ENCODE measurements at regions not wholly inside any gene's neighbourhood (a gene's known extent, or its start where the extent isn't known, plus 50 kb on each side); places are given as distances from the start of the nearest gene placed in this dataset.

DNA sequence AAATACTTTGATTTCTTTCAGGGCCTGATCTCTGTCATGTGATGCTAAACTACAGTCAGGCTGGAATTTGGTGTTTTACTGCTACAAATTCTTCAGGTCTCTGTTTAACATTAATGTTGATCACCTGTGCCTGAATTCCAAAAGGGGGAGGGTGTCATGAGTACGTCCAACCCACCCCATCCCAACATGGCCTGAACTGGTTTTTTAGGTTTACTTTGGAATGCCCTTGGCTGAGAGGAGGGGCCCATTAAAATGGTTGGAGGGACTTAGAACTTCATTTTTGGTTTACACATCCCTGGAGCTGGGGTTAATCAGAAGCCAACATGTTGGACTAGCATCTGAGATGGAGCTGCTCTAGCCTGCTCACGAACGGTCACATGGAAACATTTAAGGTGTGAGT lies 60.8 kb upstream of the CFAP46 start:
- TF ChIP-seq, protein P1, sequence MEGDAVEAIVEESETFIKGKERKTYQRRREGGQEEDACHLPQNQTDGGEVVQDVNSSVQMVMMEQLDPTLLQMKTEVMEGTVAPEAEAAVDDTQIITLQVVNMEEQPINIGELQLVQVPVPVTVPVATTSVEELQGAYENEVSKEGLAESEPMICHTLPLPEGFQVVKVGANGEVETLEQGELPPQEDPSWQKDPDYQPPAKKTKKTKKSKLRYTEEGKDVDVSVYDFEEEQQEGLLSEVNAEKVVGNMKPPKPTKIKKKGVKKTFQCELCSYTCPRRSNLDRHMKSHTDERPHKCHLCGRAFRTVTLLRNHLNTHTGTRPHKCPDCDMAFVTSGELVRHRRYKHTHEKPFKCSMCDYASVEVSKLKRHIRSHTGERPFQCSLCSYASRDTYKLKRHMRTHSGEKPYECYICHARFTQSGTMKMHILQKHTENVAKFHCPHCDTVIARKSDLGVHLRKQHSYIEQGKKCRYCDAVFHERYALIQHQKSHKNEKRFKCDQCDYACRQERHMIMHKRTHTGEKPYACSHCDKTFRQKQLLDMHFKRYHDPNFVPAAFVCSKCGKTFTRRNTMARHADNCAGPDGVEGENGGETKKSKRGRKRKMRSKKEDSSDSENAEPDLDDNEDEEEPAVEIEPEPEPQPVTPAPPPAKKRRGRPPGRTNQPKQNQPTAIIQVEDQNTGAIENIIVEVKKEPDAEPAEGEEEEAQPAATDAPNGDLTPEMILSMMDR (IDR thresholded peaks at IDR 0.05), result no peak
- no peak for TF ChIP-seq POLR2A (IDR thresholded peaks at IDR 0.05)
- no peak for TF ChIP-seq POLR2AphosphoS5 (IDR thresholded peaks at IDR 0.05)
